Activated naive CD8-positive, alpha-beta T cell treated with anti-CD3 and anti-CD28 coated beads, Interleukin-2, amount 10 ng/mL, durations not matched to agents 7 days and 5 days (primary cell): ENCODE measurements at regions not wholly inside any gene's neighbourhood (a gene's known extent, or its start where the extent isn't known, plus 50 kb on each side); places are given as distances from the start of the nearest gene placed in this dataset.
"Not testable (repeated sequence)": the region's sequence is repeated elsewhere in the genome, so short reads cannot be mapped to it uniquely, and the experiment has no call there.

Experiments used
- ATAC-seq: fragments of 150-1000 bp; cut with Tn5 transposase; one replicate; pipeline ENCODE4 v1.10.0; 2021; ENCODE audit warnings: low read depth, moderate library complexity
- POLR2A ChIA-PET: fragments of 350-600 bp; sonication (Branson Sonifier 250); formaldehyde crosslinking; loops from one replicate; lab custom pipeline; 2021; ENCODE audit warnings: antibody characterized with exemption; lab: Charles Lee
- DNase-seq: peaks from one replicate; pipeline ENCODE4 v3.0.0; 2021
- H3K27ac Mint-ChIP-seq: one replicate; pipeline ENCODE4 v1.8.0; 2022; ENCODE audit warnings: mild to moderate bottlenecking, mixed read lengths
- H3K27me3 Mint-ChIP-seq: one replicate; pipeline ENCODE4 v1.8.0; 2022; ENCODE audit warnings: mild to moderate bottlenecking, moderate library complexity, mixed read lengths
- H3K36me3 Mint-ChIP-seq: one replicate; pipeline ENCODE4 v1.8.0; 2021; ENCODE audit warnings: mild to moderate bottlenecking, mixed read lengths
- H3K4me1 Mint-ChIP-seq: one replicate; pipeline ENCODE4 v1.8.0; 2021; ENCODE audit warnings: mixed read lengths
- H3K4me3 Mint-ChIP-seq: one replicate; pipeline ENCODE4 v1.8.0; 2022; ENCODE audit warnings: mild to moderate bottlenecking, moderate library complexity, mixed read lengths
- H3K9me3 Mint-ChIP-seq: one replicate; pipeline ENCODE4 v1.8.0; 2021; ENCODE audit warnings: mixed read lengths

DNA sequence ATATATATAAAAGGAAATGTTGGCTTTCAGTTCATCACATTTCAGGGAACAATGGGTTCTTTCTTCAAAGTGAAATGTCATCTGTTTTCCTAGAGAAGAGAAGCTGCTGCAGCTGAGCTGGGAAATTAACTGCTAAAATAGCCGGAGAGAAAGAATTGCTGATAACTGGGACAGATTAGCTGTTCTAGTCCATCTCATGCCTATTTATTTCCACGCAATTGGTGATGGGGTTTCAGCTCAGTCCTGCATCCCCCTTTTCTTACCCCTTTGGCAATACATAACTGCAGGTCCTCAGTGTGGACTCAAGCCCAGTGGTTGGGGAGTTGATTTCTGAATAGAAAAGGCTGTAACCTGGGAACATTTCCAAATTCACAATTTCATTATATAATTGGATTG is 436.9 kb upstream of the TMEM132C start:
- Mint-ChIP-seq H3K27ac (no peak overlapping the region), H3K27me3 (no peaks in the 10 kb centered on the region), H3K4me3 (no peak overlapping the region), H3K36me3 (no peaks in the 10 kb centered on the region), H3K4me1 (no peaks in the 10 kb centered on the region), H3K9me3 (peaks cover 2% of the 10 kb centered on the region)
- POLR2A ChIA-PET: no interaction called here
- no peak for DNase-seq
- ATAC-seq: no peak

DNA sequence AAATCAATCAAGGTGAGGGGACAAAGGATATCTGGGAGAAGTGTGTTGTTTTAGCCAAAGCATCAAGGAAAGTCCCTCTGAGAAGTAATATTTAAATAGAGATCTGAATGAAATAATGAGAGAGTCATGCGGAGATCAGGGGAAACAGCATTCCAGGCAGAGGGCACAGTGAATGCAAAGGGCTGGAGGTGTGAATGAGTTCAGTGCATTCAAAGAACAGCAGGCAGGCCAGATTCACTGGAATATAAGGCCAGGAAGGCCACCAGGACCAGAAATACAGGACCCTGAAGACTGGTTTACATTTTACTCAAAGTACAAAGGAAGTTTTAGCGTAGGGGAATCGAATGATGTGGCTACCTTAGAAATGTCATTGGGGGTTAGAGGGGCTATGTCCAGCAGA is 436.2 kb upstream of the TMEM132C start:
- no peaks in the 10 kb centered on the region for H3K36me3 Mint-ChIP-seq
- H3K27ac Mint-ChIP-seq: no peak overlapping the region
- POLR2A ChIA-PET: no interaction called here
- H3K4me1 Mint-ChIP-seq: no peaks in the 10 kb centered on the region
- no peak for ATAC-seq
- no peak overlapping the region for H3K4me3 Mint-ChIP-seq
- DNase-seq: no peak
- no peaks in the 10 kb centered on the region for H3K27me3 Mint-ChIP-seq
- H3K9me3 Mint-ChIP-seq: peaks cover 2% of the 10 kb centered on the region

DNA sequence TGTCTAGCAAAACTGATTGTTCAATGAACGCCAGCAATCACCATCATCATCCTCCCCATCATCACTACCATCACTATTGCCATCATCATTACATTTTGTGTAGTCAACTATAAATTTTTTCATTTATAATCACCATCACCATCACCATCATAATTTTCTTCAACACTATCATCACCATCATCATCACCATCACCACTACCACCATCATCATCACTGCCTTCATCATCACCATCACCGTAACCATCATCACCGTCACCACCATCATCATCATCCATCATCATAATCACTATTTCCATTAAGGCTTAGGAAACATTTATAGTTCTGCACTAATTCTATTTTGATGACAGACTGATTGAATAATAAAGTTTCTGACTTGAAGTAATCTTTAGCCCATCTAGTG is 434.8 kb upstream of the TMEM132C start:
- POLR2A ChIA-PET: no interaction called here
- no peaks in the 10 kb centered on the region for H3K4me1 Mint-ChIP-seq
- no peak for ATAC-seq
- no peaks in the 10 kb centered on the region for H3K36me3 Mint-ChIP-seq
- H3K9me3 Mint-ChIP-seq: peaks cover 2% of the 10 kb centered on the region
- no peak overlapping the region for H3K27ac Mint-ChIP-seq
- no peaks in the 10 kb centered on the region for H3K27me3 Mint-ChIP-seq
- DNase-seq: no peak
- H3K4me3 Mint-ChIP-seq: no peak overlapping the region

DNA sequence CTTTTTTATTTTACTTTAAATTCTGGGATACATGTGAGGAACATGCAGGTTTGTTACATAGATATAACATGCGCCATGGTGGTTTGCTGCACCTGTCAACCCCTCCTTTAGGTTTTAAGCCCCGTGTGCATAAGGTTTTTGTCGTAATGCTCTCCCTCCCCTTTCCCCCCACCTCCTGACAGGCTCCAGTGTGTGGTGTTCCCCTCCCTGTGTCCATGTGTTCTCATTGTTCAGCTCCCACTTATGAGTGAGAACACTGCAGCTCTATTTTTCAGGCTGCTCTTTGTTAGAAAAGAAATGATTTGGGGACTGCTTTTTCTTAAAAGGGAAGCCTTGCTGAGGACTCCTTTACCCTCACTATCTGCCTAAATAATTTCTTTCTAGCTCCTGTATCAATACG is 430.2 kb upstream of the TMEM132C start:
- POLR2A ChIA-PET, DNase-seq, H3K4me3 Mint-ChIP-seq, H3K27ac Mint-ChIP-seq, H3K36me3 Mint-ChIP-seq, H3K27me3 Mint-ChIP-seq, ATAC-seq, H3K9me3 Mint-ChIP-seq, H3K4me1 Mint-ChIP-seq: not testable (repeated sequence)

DNA sequence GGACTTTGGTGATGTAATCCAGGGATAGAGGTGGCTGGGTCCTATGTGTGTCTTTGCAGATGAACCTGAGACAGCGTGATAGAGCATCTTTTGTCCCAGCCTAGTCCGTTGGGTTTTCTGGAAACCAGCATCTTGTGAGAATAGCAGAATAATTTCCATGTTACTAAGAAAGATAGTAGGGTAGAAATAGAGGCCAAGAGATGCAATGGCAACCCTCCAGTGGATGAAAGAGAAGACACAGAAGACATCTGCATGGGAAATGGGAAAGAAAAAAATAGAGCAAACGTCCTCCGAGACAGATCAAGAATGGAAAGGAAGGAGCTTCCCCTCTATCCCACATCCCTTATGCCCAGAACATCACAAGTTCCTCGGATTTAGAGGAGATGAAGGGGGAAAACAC is 409.3 kb upstream of the TMEM132C start:
- Mint-ChIP-seq H3K4me1 (no peaks in the 10 kb centered on the region), H3K27me3 (no peaks in the 10 kb centered on the region), H3K9me3 (peaks cover 9% of the 10 kb centered on the region), H3K4me3 (no peak overlapping the region), H3K27ac (no peak overlapping the region), H3K36me3 (no peaks in the 10 kb centered on the region)
- DNase-seq (no peak), ATAC-seq (no peak)
- POLR2A ChIA-PET: no interaction called here

DNA sequence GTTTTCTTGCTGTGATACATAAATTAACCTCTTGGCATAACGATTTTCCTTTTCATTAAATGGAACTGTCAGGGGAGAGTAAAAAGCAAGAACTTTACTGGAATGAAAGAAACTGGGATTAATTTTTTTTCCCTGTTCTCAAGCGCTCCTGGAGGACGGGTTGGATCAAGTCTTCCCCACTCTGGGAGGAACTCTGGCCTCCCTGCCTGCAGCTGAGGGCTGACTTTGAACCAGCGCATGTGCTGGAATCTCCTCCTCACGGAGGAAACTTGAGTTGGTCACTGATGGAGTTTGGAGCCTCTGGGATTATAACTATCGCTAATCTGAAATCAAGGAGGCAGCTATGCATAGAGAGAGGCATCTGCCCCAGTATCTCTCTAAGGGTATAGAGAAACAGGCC is 406.4 kb upstream of the TMEM132C start:
- H3K27me3 Mint-ChIP-seq: no peaks in the 10 kb centered on the region

DNA sequence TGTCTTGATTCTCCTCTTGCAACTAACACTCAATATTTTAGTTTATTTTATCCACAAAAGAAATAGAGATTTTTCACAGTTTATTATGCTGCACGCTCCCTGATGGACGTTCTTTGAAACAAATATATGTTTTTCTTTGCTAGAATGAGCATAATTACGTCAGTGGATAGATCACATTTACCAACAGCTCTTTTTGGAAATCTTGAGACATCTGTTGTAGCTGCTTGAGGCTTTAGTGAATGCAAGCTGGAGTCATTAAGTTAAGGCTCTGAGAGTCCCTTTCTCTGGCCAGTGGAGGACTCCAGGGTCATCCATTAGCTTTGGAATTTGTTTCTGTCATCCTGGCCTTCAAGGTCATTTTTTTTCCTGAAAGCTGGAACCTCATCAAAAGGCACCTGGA is 405.6 kb upstream of the TMEM132C start:
- H3K4me3 Mint-ChIP-seq: no peak overlapping the region
- H3K9me3 Mint-ChIP-seq: peaks cover 11% of the 10 kb centered on the region
- POLR2A ChIA-PET: no interaction called here

More for the DNA sequence above, 406.4 kb upstream of the TMEM132C start:
- Mint-ChIP-seq H3K4me3 (no peak overlapping the region), H3K4me1 (no peaks in the 10 kb centered on the region), H3K36me3 (no peaks in the 10 kb centered on the region), H3K9me3 (peaks cover 11% of the 10 kb centered on the region), H3K27ac (no peak overlapping the region)
- POLR2A ChIA-PET: interaction anchor here (0.6 kb wide), 1 partner anchor 213 kb away, joined by 3 read pairs; no protein-coding TSS in a partner anchor
- DNase-seq: no peak
- no peak for ATAC-seq

DNA sequence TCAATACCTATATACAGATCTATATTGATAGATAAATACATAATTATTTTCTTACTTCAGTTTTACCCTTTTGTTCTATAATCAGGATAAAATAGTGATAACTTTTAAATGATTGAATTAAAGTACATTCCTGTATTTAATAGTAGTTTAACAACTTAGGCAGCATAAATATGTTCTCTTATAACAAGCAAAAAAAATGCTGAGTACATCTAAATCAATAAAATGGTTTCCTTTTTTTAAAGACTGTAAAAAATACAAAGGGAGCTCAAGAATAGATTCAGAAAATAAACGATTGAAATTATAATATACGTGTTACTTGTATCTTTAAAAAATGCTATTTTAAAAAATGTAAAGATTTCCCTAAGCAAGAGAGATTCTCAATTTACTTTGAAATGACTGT is 393.7 kb upstream of the TMEM132C start:
- POLR2A ChIA-PET: no interaction called here
- Mint-ChIP-seq H3K9me3 (peaks cover 1% of the 10 kb centered on the region), H3K27ac (no peak overlapping the region), H3K4me1 (no peaks in the 10 kb centered on the region), H3K36me3 (no peaks in the 10 kb centered on the region), H3K4me3 (no peak overlapping the region), H3K27me3 (no peaks in the 10 kb centered on the region)
- DNase-seq: no peak
- ATAC-seq: no peak

More for the DNA sequence above, 405.6 kb upstream of the TMEM132C start:
- H3K27ac Mint-ChIP-seq: no peak overlapping the region
- DNase-seq: no peak
- H3K27me3 Mint-ChIP-seq: no peaks in the 10 kb centered on the region
- no peak for ATAC-seq
- no peaks in the 10 kb centered on the region for H3K4me1 Mint-ChIP-seq
- no peaks in the 10 kb centered on the region for H3K36me3 Mint-ChIP-seq

DNA sequence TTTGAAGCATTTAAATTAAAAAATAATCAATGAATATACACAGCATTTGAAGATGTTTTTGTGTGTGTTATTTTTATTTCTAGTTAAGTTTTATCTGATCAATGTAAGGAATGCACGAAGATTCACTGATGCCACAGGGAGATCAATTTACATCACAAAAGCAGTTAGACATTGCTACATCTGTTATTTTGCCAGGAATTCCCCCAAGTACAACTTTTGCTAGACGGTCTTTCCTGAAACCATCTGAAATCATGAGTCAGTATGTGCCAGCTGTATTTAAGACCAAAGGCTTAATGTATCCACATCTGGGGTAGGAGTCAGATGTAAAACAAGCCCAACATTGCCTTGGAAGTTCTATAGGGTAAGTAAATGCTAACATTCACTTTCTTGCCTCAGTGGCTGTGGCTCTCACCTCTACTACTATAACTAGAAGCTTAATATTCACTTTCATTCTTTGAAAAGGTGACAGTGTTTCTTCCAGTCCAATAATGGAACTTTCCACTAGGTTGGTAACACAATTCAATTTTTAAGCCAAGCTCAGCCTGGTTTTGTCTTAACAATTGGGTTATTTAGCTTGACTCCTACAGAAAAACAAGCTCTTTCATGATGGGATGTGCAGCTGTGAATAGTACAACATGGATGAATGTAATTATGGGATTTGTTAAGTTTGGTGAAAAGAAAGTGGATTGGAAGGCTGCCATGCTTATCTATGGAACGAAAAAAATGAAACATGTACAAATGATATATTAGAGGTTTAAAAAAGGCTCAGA is 385.4 kb upstream of the TMEM132C start:
- H3K27ac Mint-ChIP-seq: no peak overlapping the region
- H3K9me3 Mint-ChIP-seq: peaks cover 7% of the 10 kb centered on the region

DNA sequence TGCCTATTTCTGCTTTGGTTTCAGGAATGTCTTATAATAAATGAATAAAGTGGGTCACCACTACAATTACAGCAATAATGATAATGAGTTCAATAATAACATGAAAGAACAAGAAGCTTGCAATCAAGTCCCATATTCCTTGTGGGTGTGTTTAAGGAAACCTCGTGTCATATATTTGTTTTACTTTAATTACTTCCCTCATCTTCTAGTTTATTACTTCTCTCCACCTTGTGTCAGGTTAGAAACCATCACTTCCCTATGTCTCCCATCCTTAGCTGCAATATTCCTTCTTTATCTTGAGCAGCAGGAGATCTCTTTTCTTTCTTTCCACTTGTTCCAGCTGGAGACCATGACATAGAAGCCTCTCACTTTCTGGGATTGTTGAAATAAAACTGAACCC is 384.0 kb upstream of the TMEM132C start:
- H3K9me3 Mint-ChIP-seq: peaks cover 7% of the 10 kb centered on the region
- no peaks in the 10 kb centered on the region for H3K36me3 Mint-ChIP-seq
- H3K4me1 Mint-ChIP-seq: no peaks in the 10 kb centered on the region
- H3K27ac Mint-ChIP-seq: no peak overlapping the region
- no peak overlapping the region for H3K4me3 Mint-ChIP-seq
- H3K27me3 Mint-ChIP-seq: no peaks in the 10 kb centered on the region
- no peak for ATAC-seq
- POLR2A ChIA-PET: no interaction called here
- no peak for DNase-seq

More for the DNA sequence above, 385.4 kb upstream of the TMEM132C start:
- Mint-ChIP-seq H3K4me3 (no peak overlapping the region), H3K27me3 (no peaks in the 10 kb centered on the region), H3K4me1 (no peaks in the 10 kb centered on the region), H3K36me3 (no peaks in the 10 kb centered on the region)
- DNase-seq: no peak
- ATAC-seq: no peak
- POLR2A ChIA-PET: no interaction called here

DNA sequence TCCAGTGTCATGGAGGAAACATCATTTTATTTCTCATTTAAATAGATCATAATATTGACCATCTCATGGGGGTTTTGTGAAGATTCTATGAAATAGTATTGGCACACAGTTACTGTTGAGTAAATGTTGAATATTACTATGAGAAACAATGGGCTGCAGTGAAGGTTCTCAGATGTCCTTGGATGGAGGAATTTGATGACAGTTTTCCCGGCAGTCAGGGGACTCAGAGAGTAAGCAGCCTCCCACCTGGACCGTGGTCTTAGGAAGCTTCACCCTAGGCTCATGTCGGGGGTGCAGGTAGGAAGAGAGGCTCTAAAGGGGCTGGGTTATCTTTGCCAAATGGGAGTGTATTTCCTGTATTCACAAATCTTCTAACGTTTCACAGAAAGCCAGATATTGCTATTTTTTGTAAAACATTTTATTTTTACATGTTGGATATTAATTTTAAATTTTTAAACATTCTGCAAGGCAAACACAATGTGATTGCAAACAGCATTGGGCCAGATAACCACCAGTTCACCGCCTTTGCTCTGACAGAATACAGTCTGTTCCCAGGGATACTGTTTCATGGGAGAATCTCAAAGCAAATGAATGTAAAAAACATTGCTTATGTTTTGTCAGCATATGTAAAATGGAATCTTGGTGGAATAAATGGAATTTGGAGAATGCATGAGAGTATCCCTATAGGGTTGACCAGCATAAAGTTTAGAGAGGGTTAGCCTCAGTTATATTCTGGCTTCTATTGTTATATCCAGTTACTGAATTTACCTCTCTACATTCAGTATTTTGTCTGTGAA is 380.8 kb upstream of the TMEM132C start:
- DNase-seq (no peak), ATAC-seq (no peak)
- Mint-ChIP-seq H3K4me1 (no peaks in the 10 kb centered on the region), H3K27ac (no peak overlapping the region), H3K9me3 (peaks cover 1% of the 10 kb centered on the region), H3K4me3 (no peak overlapping the region), H3K27me3 (no peaks in the 10 kb centered on the region), H3K36me3 (no peaks in the 10 kb centered on the region)
- POLR2A ChIA-PET: no interaction called here

DNA sequence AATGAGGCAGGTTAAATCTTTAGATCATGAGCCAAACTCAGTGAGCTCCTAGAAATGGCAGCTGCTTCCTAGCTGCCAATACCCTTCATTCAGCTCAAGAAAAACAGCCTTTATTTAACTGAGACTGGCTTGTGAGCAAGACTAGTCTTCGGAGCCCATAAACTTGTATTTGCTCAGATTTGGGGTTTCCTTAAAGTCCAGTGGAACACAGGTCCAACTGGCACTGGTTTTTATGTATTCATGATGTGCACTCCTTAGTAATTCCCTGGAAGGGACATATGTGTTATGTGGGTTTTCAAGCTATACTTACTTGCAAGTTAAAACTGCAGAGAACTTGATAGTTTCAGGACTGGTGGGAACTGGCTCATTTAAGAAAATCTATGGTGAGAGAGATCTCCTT is 380.1 kb upstream of the TMEM132C start:
- DNase-seq (no peak), ATAC-seq (no peak)
- Mint-ChIP-seq H3K4me1 (no peaks in the 10 kb centered on the region), H3K4me3 (no peak overlapping the region), H3K36me3 (no peaks in the 10 kb centered on the region), H3K27ac (no peak overlapping the region), H3K27me3 (no peaks in the 10 kb centered on the region), H3K9me3 (peaks cover 1% of the 10 kb centered on the region)
- POLR2A ChIA-PET: no interaction called here

DNA sequence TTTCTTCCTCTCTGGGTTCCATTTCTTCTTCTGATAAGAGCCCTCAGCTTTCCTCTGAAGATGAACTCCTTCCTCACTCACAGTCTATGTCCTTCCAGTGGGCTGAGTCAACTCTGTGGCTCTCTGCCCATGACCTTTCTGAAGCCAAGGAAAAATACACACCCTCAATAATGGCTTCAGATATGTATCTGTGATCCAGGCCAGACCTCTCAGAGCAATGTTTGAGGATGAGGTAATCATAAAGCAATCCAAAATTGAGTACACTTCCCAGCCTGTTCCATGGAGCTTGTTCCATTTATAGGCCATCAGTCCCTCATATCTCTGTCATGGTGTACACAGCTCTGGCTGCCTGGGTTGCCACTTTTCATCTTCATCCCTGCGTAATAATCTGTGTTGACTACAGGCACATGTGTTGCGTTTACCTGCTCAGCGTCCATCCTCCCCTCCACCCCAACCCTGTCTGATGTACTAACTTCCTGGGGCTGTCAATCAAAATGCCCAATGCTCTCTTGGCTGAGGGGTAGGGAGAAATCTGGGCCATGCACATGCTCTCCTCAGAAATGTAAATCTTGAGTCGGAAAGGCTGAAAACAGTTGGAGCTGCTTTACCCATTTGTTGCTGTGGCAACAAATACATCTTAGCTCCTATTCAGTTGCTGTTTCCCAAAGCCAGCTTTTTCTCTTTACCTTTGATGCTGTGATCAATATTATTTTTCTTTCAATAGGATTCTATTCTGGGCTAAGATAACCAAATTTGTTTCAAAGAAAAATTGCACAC is 377.8 kb upstream of the TMEM132C start:
- POLR2A ChIA-PET: no interaction called here
- no peaks in the 10 kb centered on the region for H3K4me1 Mint-ChIP-seq
- H3K36me3 Mint-ChIP-seq: no peaks in the 10 kb centered on the region
- no peak for ATAC-seq
- no peak for DNase-seq
- H3K9me3 Mint-ChIP-seq: no peaks in the 10 kb centered on the region
- no peak overlapping the region for H3K27ac Mint-ChIP-seq
- H3K4me3 Mint-ChIP-seq: no peak overlapping the region
- H3K27me3 Mint-ChIP-seq: no peaks in the 10 kb centered on the region
